Kidney (tissue), 13 donors: ENCODE measurements at regions not wholly inside any gene's neighbourhood (a gene's known extent, or its start where the extent isn't known, plus 50 kb on each side); places are given as distances from the start of the nearest gene placed in this dataset.

ENCODE experiments used
- DNase-seq, 5 donors: peaks; one replicate each; pipeline ENCODE4 v3.0.0-alpha.2; 2013 to 2020
- FAIRE-seq: peaks from 2 replicates; lab custom pipeline; 2012; peaks lifted over from hg19 to GRCh38; lab: Jason Lieb, UNC
- H3K27ac ChIP-seq, 2 donors: one replicate each; pipeline ENCODE4 v1.7.0; 2013; ENCODE audit warnings: low read depth in 2 of 2, low read length in 2 of 2, inconsistent platforms in 1 of 2
- H3K27me3 ChIP-seq: one replicate; pipeline ENCODE4 v1.7.1; 2013; ENCODE audit warnings: low read length, inconsistent platforms; ENCODE audit not compliant: control insufficient read depth, insufficient read depth
- H3K36me3 ChIP-seq, 3 donors: one replicate each; pipeline versions ENCODE4 v1.7.0 to v1.7.1; 2013; ENCODE audit warnings: low read length in 3 of 3, control low read depth in 1 of 3, inconsistent platforms in 1 of 3; ENCODE audit not compliant: insufficient read depth in 3 of 3, control insufficient read depth in 2 of 3
- H3K4me1 ChIP-seq, 3 donors: one replicate each; pipeline versions ENCODE4 v1.7.0 to v1.7.1; 2013; ENCODE audit warnings: low read length in 3 of 3, inconsistent platforms in 1 of 3, low read depth in 1 of 3; ENCODE audit not compliant: control insufficient read depth in 2 of 3, insufficient read depth in 2 of 3
- H3K4me3 ChIP-seq, 3 donors: one replicate each; pipeline versions ENCODE4 v1.7.0 to v1.8.1; 2013; ENCODE audit warnings: low read length in 3 of 3, control low read depth in 1 of 3, inconsistent platforms in 1 of 3
- H3K9ac ChIP-seq, 3 donors: one replicate each; pipeline versions ENCODE4 v1.7.0 to v1.7.1; 2013; ENCODE audit warnings: low read length in 3 of 3, control low read depth in 1 of 3, inconsistent platforms in 1 of 3
- H3K9me3 ChIP-seq, 3 donors: one replicate each; pipeline versions ENCODE4 v1.7.0 to v1.7.1; 2013; ENCODE audit warnings: low read length in 3 of 3, control low read depth in 1 of 3, inconsistent platforms in 1 of 3; ENCODE audit not compliant: control insufficient read depth in 2 of 3, insufficient read depth in 1 of 3
- intact Hi-C: fragments of 100-400 bp; cut with DNase I; formaldehyde crosslinking; loops from one replicate; pipeline ENCODE4 v1.11.1; 2022
- TF ChIP-seq, protein P1 (sequence below): IDR thresholded peaks from 3 replicates; pipeline ENCODE4 v1.5.1; 2012; ENCODE audit warnings: mild to moderate bottlenecking, moderate library complexity, borderline replicate concordance; ENCODE audit not compliant: insufficient read depth; ENCODE audit errors: extremely low read depth
- donor health status: control.
- donor health status: control.
- donor health status: control.
- donor health status: control.
- donor health status: control.
- donor health status: DM: yes; HTN: yes; CAD: no.
- donor health status: Normal renal cell carcinoma (clear cell type).

- no peaks in the 10 kb centered on the region for H3K4me1 ChIP-seq
- intact Hi-C loops: no loop called here
- H3K9me3 ChIP-seq: no peaks in the 10 kb centered on the region
- H3K36me3 ChIP-seq: no peaks in the 10 kb centered on the region
- TF ChIP-seq, protein P1, sequence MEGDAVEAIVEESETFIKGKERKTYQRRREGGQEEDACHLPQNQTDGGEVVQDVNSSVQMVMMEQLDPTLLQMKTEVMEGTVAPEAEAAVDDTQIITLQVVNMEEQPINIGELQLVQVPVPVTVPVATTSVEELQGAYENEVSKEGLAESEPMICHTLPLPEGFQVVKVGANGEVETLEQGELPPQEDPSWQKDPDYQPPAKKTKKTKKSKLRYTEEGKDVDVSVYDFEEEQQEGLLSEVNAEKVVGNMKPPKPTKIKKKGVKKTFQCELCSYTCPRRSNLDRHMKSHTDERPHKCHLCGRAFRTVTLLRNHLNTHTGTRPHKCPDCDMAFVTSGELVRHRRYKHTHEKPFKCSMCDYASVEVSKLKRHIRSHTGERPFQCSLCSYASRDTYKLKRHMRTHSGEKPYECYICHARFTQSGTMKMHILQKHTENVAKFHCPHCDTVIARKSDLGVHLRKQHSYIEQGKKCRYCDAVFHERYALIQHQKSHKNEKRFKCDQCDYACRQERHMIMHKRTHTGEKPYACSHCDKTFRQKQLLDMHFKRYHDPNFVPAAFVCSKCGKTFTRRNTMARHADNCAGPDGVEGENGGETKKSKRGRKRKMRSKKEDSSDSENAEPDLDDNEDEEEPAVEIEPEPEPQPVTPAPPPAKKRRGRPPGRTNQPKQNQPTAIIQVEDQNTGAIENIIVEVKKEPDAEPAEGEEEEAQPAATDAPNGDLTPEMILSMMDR: no peak
- no peak overlapping the region for H3K4me3 ChIP-seq
- no peaks in the 10 kb centered on the region for H3K27me3 ChIP-seq
- H3K27ac ChIP-seq: no peak overlapping the region
- FAIRE-seq: no peak
- no peak overlapping the region for H3K9ac ChIP-seq
- DNase-seq: no peak
These were observed 236.1 kb upstream of the GLI3 start for GRCh38 chr7:42473099-42473498.

DNA sequence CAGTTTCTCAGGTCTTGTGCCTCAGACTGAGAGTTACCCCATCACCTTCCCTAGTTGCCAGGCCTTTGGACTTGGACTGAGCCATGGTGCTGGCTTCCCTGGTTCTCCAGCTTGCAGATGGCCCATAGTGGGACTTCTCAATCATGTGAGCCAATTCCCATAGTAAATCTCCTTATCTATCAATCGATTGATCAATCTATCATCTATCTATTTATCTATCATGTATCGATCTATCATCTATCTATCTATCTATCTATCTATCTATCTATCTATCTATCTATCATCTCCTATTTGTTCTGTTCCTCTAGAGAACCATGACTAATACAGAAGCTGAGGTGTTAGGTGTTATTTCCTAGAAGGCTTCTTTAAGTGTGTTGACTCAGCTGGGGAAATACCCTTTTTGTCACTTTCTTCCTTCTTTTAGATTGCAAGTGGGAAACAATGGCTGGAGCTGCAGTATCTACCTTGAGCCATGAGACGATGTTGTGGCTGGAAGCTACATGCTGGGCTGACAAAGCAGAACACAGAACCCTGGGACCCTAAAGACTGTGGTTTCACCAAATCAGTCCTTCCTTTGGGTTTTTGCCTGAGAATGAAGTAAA is 234.7 kb upstream of the GLI3 start:
- no peak for FAIRE-seq

GRCh38 chr7:42469341-42469740 is 232.3 kb upstream of the GLI3 start:
- no peak for FAIRE-seq
- intact Hi-C loops: no loop called here
- H3K27ac ChIP-seq: no peak overlapping the region
- H3K36me3 ChIP-seq: no peaks in the 10 kb centered on the region
- H3K27me3 ChIP-seq: no peaks in the 10 kb centered on the region
- H3K4me3 ChIP-seq: no peak overlapping the region
- TF ChIP-seq, protein P1: no peak
- no peak for DNase-seq
- no peaks in the 10 kb centered on the region for H3K4me1 ChIP-seq
- H3K9me3 ChIP-seq: no peaks in the 10 kb centered on the region
- H3K9ac ChIP-seq: no peak overlapping the region

More for the DNA sequence above, 234.7 kb upstream of the GLI3 start:
- intact Hi-C loops: no loop called here
- Histone ChIP-seq H3K27me3 (no peaks in the 10 kb centered on the region), H3K9me3 (no peaks in the 10 kb centered on the region), H3K4me3 (no peak overlapping the region), H3K27ac (no peak overlapping the region), H3K4me1 (no peaks in the 10 kb centered on the region), H3K36me3 (no peaks in the 10 kb centered on the region), H3K9ac (no peak overlapping the region)
- TF ChIP-seq, protein P1: no peak
- no peak for DNase-seq

DNA sequence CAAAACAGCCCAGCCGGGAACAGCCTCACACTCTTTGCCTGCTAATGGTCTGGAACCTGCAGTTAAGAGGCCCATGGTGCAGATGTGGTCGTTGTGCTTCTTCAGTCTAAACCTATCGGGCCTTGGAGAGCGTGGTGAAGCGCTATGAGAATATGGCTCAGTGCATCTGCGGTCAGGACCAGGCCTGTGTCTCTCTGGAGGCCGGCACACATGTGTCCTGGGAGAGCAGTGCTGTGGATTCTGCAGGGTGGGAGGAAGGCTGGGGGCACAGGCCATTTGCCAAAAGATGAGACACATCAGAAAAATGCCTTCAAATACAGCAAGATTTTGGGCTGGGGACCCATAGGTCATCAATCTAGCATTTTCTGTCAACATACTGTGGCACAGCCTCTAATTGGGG is 231.5 kb upstream of the GLI3 start:
- no peaks in the 10 kb centered on the region for H3K27me3 ChIP-seq
- H3K4me1 ChIP-seq: no peaks in the 10 kb centered on the region
- H3K36me3 ChIP-seq: no peaks in the 10 kb centered on the region
- no peak for DNase-seq
- intact Hi-C loops: no loop called here
- no peaks in the 10 kb centered on the region for H3K9me3 ChIP-seq
- TF ChIP-seq, protein P1: no peak
- no peak overlapping the region for H3K27ac ChIP-seq
- no peak for FAIRE-seq
- no peak overlapping the region for H3K4me3 ChIP-seq
- H3K9ac ChIP-seq: no peak overlapping the region
